NCI-H1105 (cell line): ENCODE measurements at regions not wholly inside any gene's neighbourhood (a gene's known extent, or its start where the extent isn't known, plus 50 kb on each side); places are given as distances from the start of the nearest gene placed in this dataset.

Source experiments
- DNase-seq: peaks from one replicate; lab custom pipeline; 2025; lab: John Stamatoyannopoulos, UW

GRCh38 chr2:66895206-66895605, 460.3 kb downstream of the MEIS1 start:
- no peak for DNase-seq

- DNase-seq: no peak
Measured at GRCh38 chr2:66896131-66896530, 461.2 kb downstream of the MEIS1 start.

GRCh38 chr2:66897181-66897580, 462.3 kb downstream of the MEIS1 start:
- no peak for DNase-seq

GRCh38 chr2:66897691-66898150, 462.8 kb downstream of the MEIS1 start:
- DNase-seq: no peak

GRCh38 chr2:66899109-66899508, 464.2 kb downstream of the MEIS1 start:
- no peak for DNase-seq

GRCh38 chr2:66899648-66900047, 464.7 kb downstream of the MEIS1 start:
- no peak for DNase-seq

- no peak for DNase-seq
Measured at GRCh38 chr2:66901344-66901743, 466.4 kb downstream of the MEIS1 start.

GRCh38 chr2:66903183-66903582, 468.3 kb downstream of the MEIS1 start:
- DNase-seq: no peak

GRCh38 chr2:66903745-66904465, 469.0 kb downstream of the MEIS1 start:
- DNase-seq: no peak

- DNase-seq: no peak
Measured at GRCh38 chr2:66915237-66915636, 480.3 kb downstream of the MEIS1 start.

- DNase-seq: no peak
Measured at GRCh38 chr2:66919286-66919685, 477.8 kb upstream of the ETAA1 start.

- no peak for DNase-seq
Measured at GRCh38 chr2:66920415-66920814, 476.7 kb upstream of the ETAA1 start.

- no peak for DNase-seq
Measured at GRCh38 chr2:66925128-66925527, 472.0 kb upstream of the ETAA1 start.

- no peak for DNase-seq
Measured at GRCh38 chr2:66926594-66927112, 470.5 kb upstream of the ETAA1 start.

- no peak for DNase-seq
Measured at GRCh38 chr2:66929632-66930338, 467.3 kb upstream of the ETAA1 start.

- DNase-seq: no peak
Measured at GRCh38 chr2:66930339-66931220, 466.6 kb upstream of the ETAA1 start.

- DNase-seq: no peak
Measured at GRCh38 chr2:66938471-66938967, 458.6 kb upstream of the ETAA1 start.

GRCh38 chr2:66940080-66940479, 457.1 kb upstream of the ETAA1 start:
- no peak for DNase-seq

GRCh38 chr2:66948234-66948633, 448.9 kb upstream of the ETAA1 start:
- no peak for DNase-seq

GRCh38 chr2:66957198-66957597, 439.9 kb upstream of the ETAA1 start:
- no peak for DNase-seq

GRCh38 chr2:66957677-66958076, 439.5 kb upstream of the ETAA1 start:
- DNase-seq: no peak

GRCh38 chr2:66960161-66960560, 437.0 kb upstream of the ETAA1 start:
- DNase-seq: no peak
